Neuronal stem cell (in vitro differentiated cells): ENCODE measurements at regions not wholly inside any gene's neighbourhood (a gene's known extent, or its start where the extent isn't known, plus 50 kb on each side); places are given as distances from the start of the nearest gene placed in this dataset.

Experiments used
- DNase-seq: peaks from one replicate; pipeline ENCODE4 v3.0.0-alpha.2; 2013; ENCODE audit warnings: low spot score
- H2AFZ ChIP-seq: one replicate; pipeline ENCODE4 v1.6.1; 2013; ENCODE audit warnings: mild to moderate bottlenecking, low read length, inconsistent platforms
- H2AK5ac ChIP-seq: 2 replicates; pipeline ENCODE4 v1.6.1; 2013; ENCODE audit warnings: low read depth, mild to moderate bottlenecking, inconsistent platforms, low read length, moderate library complexity, mixed read lengths
- H2BK120ac ChIP-seq: 2 replicates; pipeline ENCODE4 v1.6.1; 2013; ENCODE audit warnings: low read depth, mild to moderate bottlenecking, inconsistent platforms, low read length, moderate library complexity, mixed read lengths
- H2BK12ac ChIP-seq: one replicate; pipeline ENCODE4 v1.6.1; 2013; ENCODE audit warnings: low read length, inconsistent platforms
- H2BK15ac ChIP-seq: 2 replicates; pipeline ENCODE4 v1.6.1; 2013; ENCODE audit warnings: mild to moderate bottlenecking, low read length, inconsistent platforms, mixed read lengths
- H2BK5ac ChIP-seq: one replicate; pipeline ENCODE4 v1.6.1; 2013; ENCODE audit warnings: inconsistent platforms, mild to moderate bottlenecking, low read length, moderate library complexity
- H3K14ac ChIP-seq: one replicate; pipeline ENCODE4 v1.6.1; 2013; ENCODE audit warnings: low read length, inconsistent platforms
- H3K18ac ChIP-seq: 2 replicates; pipeline ENCODE4 v1.6.1; 2013; ENCODE audit warnings: low read length, inconsistent platforms
- H3K23ac ChIP-seq: 2 replicates; pipeline ENCODE4 v1.6.1; 2013; ENCODE audit warnings: low read depth, mild to moderate bottlenecking, mixed read lengths, low read length, inconsistent platforms; ENCODE audit not compliant: poor library complexity
- H3K27ac ChIP-seq: replicated peaks from 3 replicates; pipeline ENCODE4 v1.5.1; 2013; ENCODE audit warnings: low read length, inconsistent platforms
- H3K27me3 ChIP-seq, 3 experiments: 2 replicates each; pipeline ENCODE4 v1.6.1; 2013; ENCODE audit warnings: low read length in 3 of 3, mild to moderate bottlenecking in 2 of 3, inconsistent platforms in 1 of 3, low read depth in 1 of 3, mixed read lengths in 1 of 3, moderate library complexity in 1 of 3; ENCODE audit not compliant: control insufficient read depth in 3 of 3, insufficient read depth in 3 of 3
- H3K36me3 ChIP-seq, 2 donors: replicated peaks in 1 of 2; 2 replicates each; pipeline ENCODE4 v1.6.1; 2013; ENCODE audit warnings: low read length in 2 of 2; ENCODE audit not compliant: control insufficient read depth in 2 of 2, insufficient read depth in 2 of 2
- H3K4ac ChIP-seq: 2 replicates; pipeline ENCODE4 v1.6.1; 2013; ENCODE audit warnings: inconsistent platforms, mild to moderate bottlenecking, low read length, moderate library complexity
- H3K4me1 ChIP-seq, 2 donors: 1 replicate in 1 of 2; 2 replicates in 1 of 2; pipeline ENCODE4 v1.6.1; 2013; ENCODE audit warnings: low read length in 2 of 2, low read depth in 1 of 2; ENCODE audit not compliant: control insufficient read depth in 2 of 2, insufficient read depth in 1 of 2
- H3K4me2 ChIP-seq: one replicate; pipeline ENCODE4 v1.6.1; 2013; ENCODE audit warnings: mild to moderate bottlenecking, low read length, inconsistent platforms; ENCODE audit not compliant: insufficient read depth, poor library complexity, severe bottlenecking
- H3K4me3 ChIP-seq, 2 donors: 2 replicates each; pipeline ENCODE4 v1.5.1; 2013; ENCODE audit warnings: low read length in 2 of 2, mild to moderate bottlenecking in 2 of 2, inconsistent platforms in 1 of 2, moderate library complexity in 1 of 2
- H3K79me1 ChIP-seq: one replicate; pipeline ENCODE4 v1.6.1; 2013; ENCODE audit warnings: low read depth, mild to moderate bottlenecking, inconsistent platforms, low read length, moderate library complexity
- H3K9ac ChIP-seq: one replicate; pipeline ENCODE4 v1.6.1; 2013; ENCODE audit warnings: mild to moderate bottlenecking, low read depth, low read length, inconsistent platforms; ENCODE audit not compliant: poor library complexity
- H3K9me3 ChIP-seq, 2 donors: replicated peaks in 1 of 2; 2 replicates each; pipeline versions ENCODE3 to v1.6.1; 2013; ENCODE audit warnings: low read length in 2 of 2, mild to moderate bottlenecking in 2 of 2, inconsistent platforms in 1 of 2, low read depth in 1 of 2, mixed read lengths in 1 of 2, moderate library complexity in 1 of 2; ENCODE audit not compliant: control insufficient read depth in 2 of 2, insufficient read depth in 1 of 2
- H4K8ac ChIP-seq: one replicate; pipeline ENCODE4 v1.6.1; 2013; ENCODE audit warnings: low read depth, mild to moderate bottlenecking, inconsistent platforms, low read length, moderate library complexity
- H4K91ac ChIP-seq: one replicate; pipeline ENCODE4 v1.6.1; 2013; ENCODE audit warnings: low read length, low read depth, mild to moderate bottlenecking, inconsistent platforms; ENCODE audit not compliant: poor library complexity
- WGBS, 2 donors: extraction: QIAGEN DNeasy Blood & Tissue Kit; methylation state at CpG; one replicate each; pipeline ENCODE4 v1.1.7; 2013; ENCODE audit warnings: missing lambda C conversion rate in 2 of 2, mixed read lengths in 1 of 2; ENCODE audit not compliant: insufficient read length in 2 of 2, insufficient replicate concordance in 1 of 2; ENCODE audit errors: extremely low coverage in 2 of 2; 5-methylcytosine and 5-hydroxymethylcytosine counted together

- no peaks in the 10 kb centered on the region for H3K79me1 ChIP-seq
- no peak overlapping the region for H2BK120ac ChIP-seq
- H3K23ac ChIP-seq, result no peak overlapping the region
- H3K4ac ChIP-seq, result no peak overlapping the region
- no CpG with 5 or more reads among the region's 1 CpG for WGBS, 2 donors
- no peak overlapping the region for H4K91ac ChIP-seq
- H3K9me3 ChIP-seq, result no peaks in the 10 kb centered on the region
- no peak overlapping the region for H3K27ac ChIP-seq
- no peak overlapping the region for H2BK15ac ChIP-seq
- no peaks in the 10 kb centered on the region for H3K4me1 ChIP-seq
- H3K18ac ChIP-seq, result no peak overlapping the region
- no peak for DNase-seq
- no peak overlapping the region for H3K4me2 ChIP-seq
- no peak overlapping the region for H4K8ac ChIP-seq
- H2BK12ac ChIP-seq, result no peak overlapping the region
- no peak overlapping the region for H2AFZ ChIP-seq
- H3K14ac ChIP-seq, result no peak overlapping the region
- H2BK5ac ChIP-seq, result no peak overlapping the region
- no peak overlapping the region for H2AK5ac ChIP-seq
- H3K4me3 ChIP-seq, result no peak overlapping the region
- no peaks in the 10 kb centered on the region for H3K36me3 ChIP-seq
- no peak overlapping the region for H3K9ac ChIP-seq
- no peaks in the 10 kb centered on the region for H3K27me3 ChIP-seq
These were observed 786.5 kb upstream of the CITED2 start for GRCh38 chr6:140160909-140161308.

- H2BK5ac ChIP-seq, result no peak overlapping the region
- H3K4ac ChIP-seq, result no peak overlapping the region
- H2BK15ac ChIP-seq, result no peak overlapping the region
- H3K36me3 ChIP-seq, result no peaks in the 10 kb centered on the region
- no peak overlapping the region for H3K23ac ChIP-seq
- no peak overlapping the region for H3K4me2 ChIP-seq
- H3K27me3 ChIP-seq, result no peaks in the 10 kb centered on the region
- WGBS, 2 donors, result no CpG with 5 or more reads among the region's 3 CpGs
- no peak overlapping the region for H3K18ac ChIP-seq
- H2BK12ac ChIP-seq, result no peak overlapping the region
- no peak overlapping the region for H4K91ac ChIP-seq
- no peaks in the 10 kb centered on the region for H3K79me1 ChIP-seq
- no peaks in the 10 kb centered on the region for H3K4me1 ChIP-seq
- no peak overlapping the region for H3K14ac ChIP-seq
- H3K9me3 ChIP-seq, result no peaks in the 10 kb centered on the region
- H4K8ac ChIP-seq, result no peak overlapping the region
- H3K9ac ChIP-seq, result no peak overlapping the region
- H3K4me3 ChIP-seq, result no peak overlapping the region
- no peak overlapping the region for H3K27ac ChIP-seq
- no peak overlapping the region for H2AK5ac ChIP-seq
- H2AFZ ChIP-seq, result no peak overlapping the region
- DNase-seq, result no peak
- H2BK120ac ChIP-seq, result no peak overlapping the region
These were observed 786.0 kb upstream of the CITED2 start for GRCh38 chr6:140160494-140160893.

GRCh38 chr6:140156131-140156530, 781.7 kb upstream of the CITED2 start:
- Histone ChIP-seq H3K36me3 (no peaks in the 10 kb centered on the region), H3K14ac (no peak overlapping the region), H3K9me3 (no peaks in the 10 kb centered on the region), H3K23ac (no peak overlapping the region), H3K27ac (no peak overlapping the region), H3K4me1 (no peaks in the 10 kb centered on the region), H3K27me3 (no peaks in the 10 kb centered on the region), H2BK12ac (no peak overlapping the region), H3K18ac (no peak overlapping the region), H3K79me1 (no peaks in the 10 kb centered on the region), H3K9ac (no peak overlapping the region), H2BK120ac (no peak overlapping the region), H3K4me3 (no peak overlapping the region), H2BK5ac (no peak overlapping the region), H4K8ac (no peak overlapping the region), H2AFZ (no peak overlapping the region), H3K4me2 (no peak overlapping the region), H2BK15ac (no peak overlapping the region), H2AK5ac (no peak overlapping the region), H3K4ac (no peak overlapping the region), H4K91ac (no peak overlapping the region)
- WGBS, 2 donors, result no CpG with 5 or more reads among the region's 6 CpGs
- DNase-seq, result no peak

- H2AK5ac ChIP-seq, result no peak overlapping the region
- no peaks in the 10 kb centered on the region for H3K4me1 ChIP-seq
- no peaks in the 10 kb centered on the region for H3K27me3 ChIP-seq
- no peak overlapping the region for H2BK120ac ChIP-seq
- no peak for DNase-seq
- no peak overlapping the region for H3K27ac ChIP-seq
- no peak overlapping the region for H3K4me2 ChIP-seq
- H4K91ac ChIP-seq, result no peak overlapping the region
- no peaks in the 10 kb centered on the region for H3K9me3 ChIP-seq
- no peak overlapping the region for H3K4ac ChIP-seq
- H3K18ac ChIP-seq, result no peak overlapping the region
- no peak overlapping the region for H3K4me3 ChIP-seq
- no peak overlapping the region for H2AFZ ChIP-seq
- H4K8ac ChIP-seq, result no peak overlapping the region
- H3K79me1 ChIP-seq, result no peaks in the 10 kb centered on the region
- H3K36me3 ChIP-seq, result no peaks in the 10 kb centered on the region
- no peak overlapping the region for H3K23ac ChIP-seq
- H2BK12ac ChIP-seq, result no peak overlapping the region
- no peak overlapping the region for H3K14ac ChIP-seq
- H2BK5ac ChIP-seq, result no peak overlapping the region
- no peak overlapping the region for H2BK15ac ChIP-seq
- H3K9ac ChIP-seq, result no peak overlapping the region
These were observed 781.1 kb upstream of the CITED2 start for GRCh38 chr6:140155451-140156126.
